GM19372 (cell line): ENCODE measurements at regions not wholly inside any gene's neighbourhood (a gene's known extent, or its start where the extent isn't known, plus 50 kb on each side); places are given as distances from the start of the nearest gene placed in this dataset.

Experiments
- ATAC-seq: cut with Tn5 transposase; IDR thresholded peaks from one replicate; pipeline ENCODE4 v1.9.1; 2021; ENCODE audit warnings: mild to moderate bottlenecking, low read depth, moderate library complexity; ENCODE audit not compliant: unreplicated experiment

DNA sequence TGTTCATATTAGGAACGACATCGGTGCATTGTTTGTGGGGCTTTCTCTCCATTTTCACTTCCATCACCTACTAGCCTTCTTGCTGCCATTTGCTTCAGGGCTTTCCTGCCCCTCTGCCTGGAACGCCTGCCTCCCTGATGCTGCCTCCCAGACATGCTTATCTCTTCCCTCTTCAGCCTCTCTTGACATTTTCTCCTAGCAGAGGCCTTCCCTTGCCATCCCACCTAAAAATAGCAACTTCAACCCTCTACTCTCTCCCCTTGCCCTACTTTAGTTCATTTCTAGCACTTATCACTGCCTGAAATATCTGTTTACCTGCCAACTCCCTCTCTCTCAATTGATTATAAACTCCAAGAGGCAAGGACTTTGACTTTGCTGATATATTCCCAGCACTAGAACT lies 210.3 kb downstream of the SP3 start:
- ATAC-seq, result no peak

DNA sequence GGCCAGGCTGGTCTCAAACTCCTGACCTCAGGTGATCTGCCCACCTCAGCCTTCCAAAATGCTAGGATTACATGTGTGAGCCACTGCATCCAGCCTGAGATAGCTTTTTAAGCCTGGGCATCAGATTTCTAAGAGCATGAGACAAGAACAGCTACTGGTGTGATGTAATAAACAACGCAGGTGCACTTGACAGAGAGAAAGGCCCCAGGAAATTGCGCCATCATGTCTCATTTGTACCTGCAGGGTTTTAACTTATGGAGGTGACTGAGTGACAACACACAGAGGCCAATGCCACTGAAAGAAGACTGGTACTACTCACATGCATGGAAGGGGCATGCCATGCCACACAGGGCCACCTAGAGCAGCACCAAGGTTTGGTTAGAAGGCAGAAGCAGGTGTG lies 209.4 kb downstream of the SP3 start:
- no peak for ATAC-seq

- no peak for ATAC-seq
Observed at GRCh38 chr2:173759959-173760358, 205.2 kb downstream of the SP3 start.

DNA sequence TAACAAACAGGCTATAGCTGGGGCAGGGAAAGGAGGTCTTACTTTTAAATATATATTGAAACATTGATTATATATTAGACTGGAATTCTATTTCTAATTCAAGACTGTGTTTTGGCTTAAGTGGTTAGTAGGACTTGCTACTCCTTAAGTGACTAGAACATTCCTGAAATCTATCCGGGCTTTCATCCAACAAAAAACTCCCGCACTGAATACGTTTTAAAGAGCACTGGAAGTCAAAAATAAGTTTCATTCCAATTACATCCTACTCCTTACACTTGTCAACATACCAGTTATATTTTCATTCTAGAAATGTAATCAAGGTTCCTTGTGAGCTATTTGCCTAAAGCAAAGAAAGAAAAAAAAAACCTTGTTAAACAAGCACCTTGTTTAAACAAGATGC lies 204.6 kb downstream of the SP3 start:
- ATAC-seq, result no peak

GRCh38 chr2:173761603-173762119 lies 203.5 kb downstream of the SP3 start:
- no peak for ATAC-seq

GRCh38 chr2:173762221-173762620 lies 203.0 kb downstream of the SP3 start:
- no peak for ATAC-seq

DNA sequence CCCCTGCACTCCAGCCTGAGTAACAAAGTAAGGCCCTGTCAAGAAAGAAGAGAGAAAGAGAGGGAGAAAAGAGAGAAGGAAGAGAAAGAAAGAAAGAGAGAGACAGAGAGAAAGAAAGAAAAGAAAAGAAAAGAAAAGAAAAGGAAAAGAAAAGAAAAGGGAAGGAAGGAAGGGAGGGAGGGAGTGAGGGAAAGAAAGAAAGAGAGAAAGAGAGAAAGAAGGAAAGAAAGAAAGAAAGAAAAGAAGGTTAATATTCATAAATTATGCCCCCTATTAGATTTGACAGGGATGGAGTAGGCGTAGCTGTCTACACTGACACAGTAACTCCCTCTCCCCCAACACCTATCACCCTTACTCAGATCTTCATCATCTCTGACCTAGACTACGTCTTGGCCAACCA lies 202.3 kb downstream of the SP3 start:
- ATAC-seq, result no peak

- no peak for ATAC-seq
Observed at GRCh38 chr2:173763641-173764040, 201.5 kb downstream of the SP3 start.

- no peak for ATAC-seq
Observed at GRCh38 chr2:173764094-173764493, 201.1 kb downstream of the SP3 start.

- ATAC-seq, result no peak
Observed at GRCh38 chr2:173766537-173767289, 198.5 kb downstream of the SP3 start.

GRCh38 chr2:173770947-173771678 lies 194.1 kb downstream of the SP3 start:
- ATAC-seq, result no peak

DNA sequence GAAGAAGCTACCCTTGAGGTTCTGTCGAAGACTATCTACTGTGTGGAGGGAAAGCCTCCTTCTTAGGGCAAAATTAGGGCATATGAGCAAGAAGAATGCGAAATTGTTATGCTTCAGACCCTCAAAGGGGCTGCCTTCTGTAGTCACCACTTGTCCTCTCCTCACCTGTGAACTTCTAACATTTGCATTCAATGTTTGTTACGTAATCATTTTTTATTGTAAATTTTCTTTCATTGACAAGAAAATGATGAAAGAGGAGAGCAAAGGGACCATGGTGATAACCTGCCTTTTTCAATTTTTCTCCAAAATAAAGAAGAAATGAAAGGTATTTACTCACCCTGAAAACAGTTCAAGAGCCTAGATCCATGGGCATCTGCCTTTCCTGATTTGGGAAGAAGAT lies 193.0 kb downstream of the SP3 start:
- no peak for ATAC-seq

DNA sequence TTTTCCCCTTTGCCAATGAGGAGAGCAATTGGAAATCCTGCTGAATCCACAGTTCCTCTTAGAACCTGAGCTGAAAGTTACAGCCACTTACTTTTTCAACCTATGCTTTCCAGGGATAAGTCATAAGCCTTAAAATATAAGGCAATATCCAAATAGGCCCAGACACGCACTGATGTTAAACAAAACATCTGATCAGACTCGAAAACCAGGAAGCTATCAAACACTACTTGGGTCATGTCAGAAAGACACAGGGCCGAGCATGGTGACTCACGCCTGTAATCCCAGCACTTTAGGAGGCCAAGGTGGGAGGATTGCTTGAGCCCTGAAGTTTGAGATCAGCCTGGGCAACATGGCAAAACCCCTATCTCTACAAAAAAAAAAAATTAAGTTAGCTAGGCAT lies 192.1 kb downstream of the SP3 start:
- ATAC-seq, result no peak

DNA sequence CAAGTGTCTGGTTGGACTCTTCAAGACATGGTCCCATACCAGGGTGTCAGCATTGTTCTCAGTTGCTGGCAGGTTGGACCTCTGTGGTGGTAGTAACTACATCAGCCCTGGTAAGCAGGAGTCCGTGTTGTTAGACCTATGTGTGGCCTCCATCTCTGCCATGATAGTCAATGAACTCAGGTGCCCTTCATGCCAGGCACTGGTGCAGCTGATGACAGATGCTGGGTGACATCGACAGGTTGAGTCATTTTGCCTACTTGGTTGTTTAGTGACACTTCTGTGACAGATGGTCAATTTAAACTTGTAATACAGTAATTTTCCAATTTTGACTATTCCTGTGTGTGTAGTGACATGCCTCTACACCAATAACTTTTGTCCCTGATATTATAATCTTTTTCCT lies 189.7 kb downstream of the SP3 start:
- ATAC-seq, result no peak

DNA sequence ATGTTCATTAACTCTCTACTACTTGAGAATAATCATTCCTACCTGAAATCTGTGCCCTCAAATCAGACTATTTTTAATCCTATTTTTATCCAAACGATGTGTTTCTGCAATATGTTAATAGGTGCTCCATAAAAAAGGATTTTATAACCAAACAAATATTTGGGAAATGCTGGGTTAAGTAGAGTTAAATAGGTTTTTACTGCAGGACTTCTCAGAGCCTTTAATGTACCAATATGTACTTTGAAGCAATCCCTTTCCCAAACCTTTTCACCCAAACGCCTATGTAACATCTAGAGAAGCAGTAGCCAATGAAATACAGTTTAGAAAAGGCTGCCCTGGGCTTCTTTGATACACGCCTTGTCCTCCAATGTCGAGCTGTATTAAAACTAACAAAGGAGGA lies 182.5 kb downstream of the SP3 start:
- no peak for ATAC-seq

GRCh38 chr2:173783382-173783781 lies 181.8 kb downstream of the SP3 start:
- no peak for ATAC-seq

DNA sequence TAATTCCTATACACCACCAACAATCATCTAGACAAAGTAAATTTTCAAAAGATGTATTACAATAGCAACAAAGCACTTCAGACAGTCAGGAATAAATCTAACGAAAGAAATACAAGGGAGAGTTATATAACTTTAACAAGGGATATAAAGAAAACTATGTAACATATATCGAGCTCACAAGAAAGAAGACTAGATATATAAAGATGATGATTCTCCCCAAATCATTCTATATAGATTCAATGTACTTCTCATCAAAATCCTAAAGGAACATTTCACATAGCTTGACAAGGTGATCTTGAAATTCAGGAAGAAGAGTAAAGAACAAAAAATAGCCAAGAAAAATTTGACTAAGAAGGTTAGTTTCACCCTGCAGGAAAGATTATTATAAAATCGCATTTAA lies 179.4 kb downstream of the SP3 start:
- ATAC-seq, result no peak

DNA sequence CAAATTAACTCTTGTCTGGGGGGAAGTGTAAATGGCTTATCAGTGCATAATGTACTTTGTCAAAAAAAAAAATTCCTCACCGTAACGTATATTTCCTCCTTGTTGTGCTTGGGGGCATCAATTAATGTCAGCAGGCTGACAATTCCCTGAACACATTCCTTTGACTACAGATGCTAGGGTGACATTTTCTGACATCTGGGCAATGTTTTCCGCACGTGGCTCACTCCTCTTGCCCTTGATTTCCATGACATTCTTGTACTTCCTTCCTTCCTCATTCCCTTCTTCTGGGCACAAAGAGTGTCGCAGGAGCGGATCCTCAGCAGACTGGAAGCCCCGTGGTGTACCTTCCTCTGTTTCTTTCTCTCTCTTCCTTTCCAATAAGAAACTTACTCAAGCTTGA lies 173.7 kb downstream of the SP3 start:
- no peak for ATAC-seq

- no peak for ATAC-seq
Observed at GRCh38 chr2:173792166-173792565, 173.0 kb downstream of the SP3 start.

DNA sequence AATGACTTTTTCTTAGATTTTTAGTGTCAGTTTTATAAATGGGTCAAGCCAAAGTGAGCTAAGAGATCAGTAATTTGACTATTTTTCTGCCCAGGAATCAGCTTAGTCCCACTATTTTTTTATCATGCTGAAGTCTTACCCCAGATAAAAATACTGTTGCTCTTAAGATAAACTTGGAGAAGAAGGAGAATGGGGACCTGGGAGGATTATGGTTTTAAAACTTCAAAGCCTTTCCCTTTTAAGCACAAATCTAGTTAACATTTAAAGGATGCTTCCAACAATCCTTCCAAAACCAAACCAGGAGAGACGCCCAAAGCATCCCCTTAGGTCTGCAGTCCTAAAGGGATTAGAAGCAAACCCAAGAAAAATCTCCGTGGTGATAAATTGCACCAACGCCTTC lies 172.4 kb downstream of the SP3 start:
- no peak for ATAC-seq

GRCh38 chr2:173793709-173794565 lies 171.2 kb downstream of the SP3 start:
- ATAC-seq, result no peak
